ENCODE measurements at regions not wholly inside any gene's neighbourhood (a gene's known extent, or its start where the extent isn't known, plus 50 kb on each side); places are given as distances from the start of the nearest gene placed in this dataset.

DNA sequence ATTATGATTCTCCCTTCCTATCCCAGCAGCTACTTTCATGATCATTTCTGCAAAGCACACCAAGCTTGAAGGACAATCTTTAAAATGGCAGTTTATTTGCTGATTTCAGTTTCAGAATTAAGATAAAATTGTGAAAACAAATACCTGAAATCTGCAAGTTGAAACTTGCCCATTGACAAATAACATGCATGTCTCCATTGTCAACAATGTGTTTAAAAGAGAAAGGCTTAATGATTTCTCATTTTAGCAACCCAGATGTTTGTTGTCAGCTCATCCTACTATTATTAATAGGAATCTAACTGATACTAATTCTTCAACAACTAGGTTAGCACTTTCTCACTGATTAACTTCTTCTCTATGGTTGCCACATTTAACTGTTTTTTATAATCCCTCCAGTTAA, 474.6 kb downstream of the PRKD1 start:
- H3K27me3 Mint-ChIP-seq (ENCODE audit: low read depth in 3 of 3), result no peaks in the 10 kb centered on the region
- no peaks in the 10 kb centered on the region for H3K4me1 Mint-ChIP-seq
- no peak for DNase-seq

GRCh38 chr14:29454026-29454693, 473.5 kb downstream of the PRKD1 start:
- H3K4me3 Mint-ChIP-seq, result no peak overlapping the region
- Histone ChIP-seq H3K27me3 (ENCODE audit: control insufficient read depth in 2 of 2, insufficient read depth in 2 of 2, low read length in 2 of 2) (no peaks in the 10 kb centered on the region), H3K36me3 (replicated peaks in 1 of 2; ENCODE audit: control insufficient read depth in 1 of 2, insufficient read depth in 2 of 2, low read length in 2 of 2) (no peaks in the 10 kb centered on the region), H3K4me3 (replicated peaks in 1 of 3; ENCODE audit: low read depth in 2 of 3, low read length in 3 of 3) (no peak overlapping the region), H3K79me2 (ENCODE audit: insufficient read depth, low read length) (no peaks in the 10 kb centered on the region), H2AFZ (ENCODE audit: insufficient read depth, low read depth, low read length, poor library complexity, severe bottlenecking) (no peak overlapping the region), H3K27ac (ENCODE audit: low read depth in 1 of 2, low read length in 2 of 2) (no peak overlapping the region), H3K9ac (ENCODE audit: insufficient read depth, low read length, poor library complexity, severe bottlenecking) (no peak overlapping the region), H3K4me1 (ENCODE audit: control insufficient read depth in 1 of 2, insufficient read depth in 2 of 2, low read length in 2 of 2) (no peaks in the 10 kb centered on the region), H3K4me2 (replicated peaks; ENCODE audit: extremely low read depth, low read length, poor library complexity, severe bottlenecking) (no peak overlapping the region), H4K20me1 (ENCODE audit: insufficient read depth, low read length) (no peaks in the 10 kb centered on the region), H3K9me3 (replicated peaks in 1 of 2; ENCODE audit: control insufficient read depth in 1 of 2, insufficient read depth in 1 of 2, low read length in 2 of 2) (no peaks in the 10 kb centered on the region)
- H3K36me3 Mint-ChIP-seq, result no peaks in the 10 kb centered on the region
- DNase-seq, result no peak
- intact Hi-C loops (cut with micrococcal nuclease), result no loop called here
- no peaks in the 10 kb centered on the region for H3K4me1 Mint-ChIP-seq
- 73% methylated on average over 1 of the region's 4 CpGs for WGBS (ENCODE audit: insufficient coverage)
- no peak for TF ChIP-seq CTCF (IDR thresholded peaks at IDR 0.05)
- H3K9me3 Mint-ChIP-seq, result no peaks in the 10 kb centered on the region
- no peaks in the 10 kb centered on the region for H3K27me3 Mint-ChIP-seq (ENCODE audit: low read depth in 3 of 3)
- no peak overlapping the region for H3K27ac Mint-ChIP-seq

More for the DNA sequence above, 474.6 kb downstream of the PRKD1 start:
- Mint-ChIP-seq H3K36me3 (no peaks in the 10 kb centered on the region), H3K4me3 (no peak overlapping the region), H3K9me3 (no peaks in the 10 kb centered on the region), H3K27ac (no peak overlapping the region)
- Histone ChIP-seq H2AFZ (ENCODE audit: insufficient read depth, low read depth, low read length, poor library complexity, severe bottlenecking) (no peak overlapping the region), H3K27ac (ENCODE audit: low read depth in 1 of 2, low read length in 2 of 2) (no peak overlapping the region), H3K4me2 (replicated peaks; ENCODE audit: extremely low read depth, low read length, poor library complexity, severe bottlenecking) (no peak overlapping the region), H4K20me1 (ENCODE audit: insufficient read depth, low read length) (no peaks in the 10 kb centered on the region), H3K27me3 (ENCODE audit: control insufficient read depth in 2 of 2, insufficient read depth in 2 of 2, low read length in 2 of 2) (no peaks in the 10 kb centered on the region), H3K36me3 (replicated peaks in 1 of 2; ENCODE audit: control insufficient read depth in 1 of 2, insufficient read depth in 2 of 2, low read length in 2 of 2) (no peaks in the 10 kb centered on the region), H3K4me3 (replicated peaks in 1 of 3; ENCODE audit: low read depth in 2 of 3, low read length in 3 of 3) (no peak overlapping the region), H3K4me1 (ENCODE audit: control insufficient read depth in 1 of 2, insufficient read depth in 2 of 2, low read length in 2 of 2) (no peaks in the 10 kb centered on the region), H3K79me2 (ENCODE audit: insufficient read depth, low read length) (no peaks in the 10 kb centered on the region), H3K9me3 (replicated peaks in 1 of 2; ENCODE audit: control insufficient read depth in 1 of 2, insufficient read depth in 1 of 2, low read length in 2 of 2) (no peaks in the 10 kb centered on the region), H3K9ac (ENCODE audit: insufficient read depth, low read length, poor library complexity, severe bottlenecking) (no peak overlapping the region)
- intact Hi-C loops (cut with micrococcal nuclease), result no loop called here
- no peak for TF ChIP-seq CTCF (IDR thresholded peaks at IDR 0.05)
